Glutamatergic neuron (in vitro differentiated cells): ENCODE measurements at regions not wholly inside any gene's neighbourhood (a gene's known extent, or its start where the extent isn't known, plus 50 kb on each side); places are given as distances from the start of the nearest gene placed in this dataset.
"Not testable (repeated sequence)": the region's sequence is repeated elsewhere in the genome, so short reads cannot be mapped to it uniquely, and the experiment has no call there.

ENCODE experiments used
- DNase-seq: peaks from one replicate; pipeline ENCODE4 v3.0.0; 2022
- H3K27ac Mint-ChIP-seq: one replicate; pipeline ENCODE4 v1.8.0; 2020; ENCODE audit warnings: mild to moderate bottlenecking, mixed read lengths, inconsistent platforms; ENCODE audit not compliant: unreplicated experiment
- H3K27me3 Mint-ChIP-seq: one replicate; pipeline ENCODE4 v1.8.0; 2020; ENCODE audit warnings: mild to moderate bottlenecking, moderate library complexity, mixed read lengths, inconsistent platforms; ENCODE audit not compliant: unreplicated experiment
- H3K36me3 Mint-ChIP-seq: one replicate; pipeline ENCODE4 v1.8.0; 2020; ENCODE audit warnings: mild to moderate bottlenecking, mixed read lengths, inconsistent platforms; ENCODE audit not compliant: unreplicated experiment
- H3K4me1 Mint-ChIP-seq: one replicate; pipeline ENCODE4 v1.8.0; 2020; ENCODE audit warnings: mild to moderate bottlenecking, low read depth, mixed read lengths, inconsistent platforms; ENCODE audit not compliant: unreplicated experiment
- H3K4me3 Mint-ChIP-seq: one replicate; pipeline ENCODE4 v1.8.0; 2020; ENCODE audit warnings: mild to moderate bottlenecking, mixed read lengths, inconsistent platforms; ENCODE audit not compliant: unreplicated experiment
- H3K9me3 Mint-ChIP-seq: one replicate; pipeline ENCODE4 v1.8.0; 2020; ENCODE audit warnings: mild to moderate bottlenecking, moderate library complexity, mixed read lengths, inconsistent platforms; ENCODE audit not compliant: unreplicated experiment
- CTCF ChIP-seq: fragments of 200-600 bp; sonication (generic); IDR thresholded peaks from one replicate; pipeline ENCODE4 v1.5.0; 2021; ENCODE audit not compliant: partially characterized antibody, unreplicated experiment

- H3K4me1 Mint-ChIP-seq: no peaks in the 10 kb centered on the region
- H3K27me3 Mint-ChIP-seq: no peaks in the 10 kb centered on the region
These were observed 579.6 kb downstream of the AMY1C start for GRCh38 chr1:104329278-104329677.

GRCh38 chr1:104331763-104332162 lies 582.1 kb downstream of the AMY1C start:
- no peaks in the 10 kb centered on the region for H3K36me3 Mint-ChIP-seq
- no peak for TF ChIP-seq CTCF
- DNase-seq: no peak
- H3K27ac Mint-ChIP-seq: no peak overlapping the region
- H3K27me3 Mint-ChIP-seq: peaks cover 2% of the 10 kb centered on the region
- H3K9me3 Mint-ChIP-seq: no peaks in the 10 kb centered on the region
- no peaks in the 10 kb centered on the region for H3K4me1 Mint-ChIP-seq
- no peak overlapping the region for H3K4me3 Mint-ChIP-seq

More at GRCh38 chr1:104329278-104329677, 579.6 kb downstream of the AMY1C start:
- no peaks in the 10 kb centered on the region for H3K9me3 Mint-ChIP-seq
- H3K36me3 Mint-ChIP-seq: no peaks in the 10 kb centered on the region
- H3K4me3 Mint-ChIP-seq: no peak overlapping the region
- DNase-seq: no peak
- H3K27ac Mint-ChIP-seq: no peak overlapping the region
- no peak for TF ChIP-seq CTCF

DNA sequence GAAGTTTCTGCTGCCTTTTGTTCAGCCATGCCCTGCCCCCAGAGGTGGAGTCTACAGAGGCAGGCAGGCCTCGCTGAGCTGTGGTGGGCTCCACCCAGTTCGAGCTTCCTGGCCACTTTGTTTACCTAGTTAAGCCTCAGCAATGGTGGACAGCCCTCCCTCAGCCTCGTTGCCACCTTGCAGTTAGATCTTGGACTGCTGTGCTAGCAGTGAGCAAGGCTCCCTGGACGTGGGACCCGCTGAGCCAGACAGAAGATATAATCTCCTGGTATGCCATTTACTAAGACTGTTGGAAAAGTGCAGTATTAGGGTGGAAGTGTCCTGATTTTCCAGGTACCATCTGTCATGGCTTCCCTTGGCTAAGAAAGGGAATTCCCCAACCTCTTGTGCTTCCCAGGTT lies 588.2 kb downstream of the AMY1C start:
- not testable (repeated sequence) for H3K4me1 Mint-ChIP-seq, H3K27me3 Mint-ChIP-seq, H3K36me3 Mint-ChIP-seq, H3K4me3 Mint-ChIP-seq, H3K27ac Mint-ChIP-seq, H3K9me3 Mint-ChIP-seq, DNase-seq

- DNase-seq: no peak
- no peak overlapping the region for H3K4me3 Mint-ChIP-seq
- H3K27ac Mint-ChIP-seq: no peak overlapping the region
- H3K36me3 Mint-ChIP-seq: no peaks in the 10 kb centered on the region
- H3K9me3 Mint-ChIP-seq: no peaks in the 10 kb centered on the region
- TF ChIP-seq CTCF: no peak
- H3K27me3 Mint-ChIP-seq: no peaks in the 10 kb centered on the region
- no peaks in the 10 kb centered on the region for H3K4me1 Mint-ChIP-seq
These were observed 592.2 kb downstream of the AMY1C start for GRCh38 chr1:104341944-104342343.

GRCh38 chr1:104348277-104348676 lies 598.6 kb downstream of the AMY1C start:
- Mint-ChIP-seq H3K27me3 (no peaks in the 10 kb centered on the region), H3K9me3 (no peaks in the 10 kb centered on the region)
- no peak for DNase-seq

More at GRCh38 chr1:104348277-104348676, 598.6 kb downstream of the AMY1C start:
- Mint-ChIP-seq H3K4me1 (no peaks in the 10 kb centered on the region), H3K36me3 (no peaks in the 10 kb centered on the region), H3K4me3 (no peak overlapping the region), H3K27ac (no peak overlapping the region)
- TF ChIP-seq CTCF: no peak
